Fibroblast of lung (primary cell): ENCODE measurements at regions not wholly inside any gene's neighbourhood (a gene's known extent, or its start where the extent isn't known, plus 50 kb on each side); places are given as distances from the start of the nearest gene placed in this dataset.

Experiments used
- CTCF ChIP-seq, 2 donors: IDR thresholded peaks in 1 of 2; conservative IDR thresholded peaks in 1 of 2; 1 replicate in 1 of 2; 2 replicates in 1 of 2; pipeline ENCODE4 v1.5.1; 2011 to 2012; ENCODE audit warnings: low read length in 2 of 2, control low read depth in 1 of 2, inconsistent platforms in 1 of 2, low read depth in 1 of 2, mild to moderate bottlenecking in 1 of 2
- EZH2 ChIP-seq: IDR thresholded peaks from 2 replicates; pipeline ENCODE4 v1.5.1; 2012; ENCODE audit warnings: low read length, control low read depth, mild to moderate bottlenecking; ENCODE audit errors: missing control alignments

GRCh38 chr4:137664046-137664387 is 131.7 kb upstream of the PCDH18 start:
- TF ChIP-seq CTCF (conservative IDR thresholded peaks at IDR 0.05 in 1 of 2, IDR thresholded peaks at IDR 0.05 in 1 of 2; ENCODE audit: low read depth in 1 of 2, low read length in 2 of 2) (no peak), EZH2 (no peak)
